Activated CD8-positive, alpha-beta T cell treated with anti-CD3 and anti-CD28 coated beads for 36 hours (primary cell): ENCODE measurements at regions not wholly inside any gene's neighbourhood (a gene's known extent, or its start where the extent isn't known, plus 50 kb on each side); places are given as distances from the start of the nearest gene placed in this dataset.

Experiments
- ATAC-seq: fragments of 200-7000 bp; cut with Tn5 transposase; one replicate; pipeline ENCODE4 v1.10.0; 2021; ENCODE audit warnings: mild to moderate bottlenecking, moderate library complexity
- CTCF ChIA-PET: fragments of 350-600 bp; sonication (Branson Sonifier 250); formaldehyde crosslinking; loops from one replicate; lab custom pipeline; 2021; ENCODE audit warnings: antibody characterized with exemption; lab: Charles Lee
- POLR2A ChIA-PET: fragments of 350-600 bp; sonication (Branson Sonifier 250); formaldehyde crosslinking; loops from one replicate; lab custom pipeline; 2021; ENCODE audit warnings: antibody characterized with exemption; lab: Charles Lee
- DNase-seq: peaks from one replicate; pipeline ENCODE4 v3.0.0-alpha.2; 2020
- H3K27ac Mint-ChIP-seq: one replicate; pipeline ENCODE4 v1.8.0; 2021; ENCODE audit warnings: mild to moderate bottlenecking, mixed read lengths
- H3K27me3 Mint-ChIP-seq: one replicate; pipeline ENCODE4 v1.8.0; 2021; ENCODE audit warnings: mixed read lengths
- H3K36me3 Mint-ChIP-seq: one replicate; pipeline ENCODE4 v1.8.0; 2021; ENCODE audit warnings: low read depth, mixed read lengths
- H3K4me1 Mint-ChIP-seq: one replicate; pipeline ENCODE4 v1.8.0; 2021; ENCODE audit warnings: low read depth, mixed read lengths
- H3K4me3 Mint-ChIP-seq: one replicate; pipeline ENCODE4 v1.8.0; 2021; ENCODE audit warnings: mild to moderate bottlenecking, moderate library complexity, mixed read lengths
- H3K9me3 Mint-ChIP-seq: one replicate; pipeline ENCODE4 v1.8.0; 2021; ENCODE audit warnings: mixed read lengths
- CTCF ChIP-seq: fragments of 200-600 bp; IDR thresholded peaks from one replicate; pipeline ENCODE4 v1.8.0; 2022; ENCODE audit warnings: antibody characterized with exemption, mild to moderate bottlenecking
- intact Hi-C: fragments of 100-400 bp; cut with micrococcal nuclease; formaldehyde crosslinking; loops from one replicate; pipeline ENCODE4 v1.10.0; 2022

- Mint-ChIP-seq H3K27ac (no peak overlapping the region), H3K36me3 (no peaks in the 10 kb centered on the region), H3K27me3 (no peaks in the 10 kb centered on the region), H3K4me1 (no peaks in the 10 kb centered on the region), H3K4me3 (no peak overlapping the region), H3K9me3 (peaks cover 15% of the 10 kb centered on the region)
- POLR2A ChIA-PET = no interaction called here
- intact Hi-C loops = no loop called here
- ATAC-seq (no peak), DNase-seq (no peak)
- CTCF ChIA-PET = no interaction called here
- no peak for TF ChIP-seq CTCF
Measured at GRCh38 chr6:55632953-55633352, 54.0 kb upstream of the HMGCLL1 start.
